HG02973 (cell line): ENCODE measurements at regions not wholly inside any gene's neighbourhood (a gene's known extent, or its start where the extent isn't known, plus 50 kb on each side); places are given as distances from the start of the nearest gene placed in this dataset.
"Not testable (repeated sequence)": the region's sequence is repeated elsewhere in the genome, so short reads cannot be mapped to it uniquely, and the experiment has no call there.

Source experiments
- ATAC-seq: cut with Tn5 transposase; IDR thresholded peaks from one replicate; pipeline ENCODE4 v1.9.1; 2021; ENCODE audit warnings: moderate library complexity; ENCODE audit not compliant: unreplicated experiment

DNA sequence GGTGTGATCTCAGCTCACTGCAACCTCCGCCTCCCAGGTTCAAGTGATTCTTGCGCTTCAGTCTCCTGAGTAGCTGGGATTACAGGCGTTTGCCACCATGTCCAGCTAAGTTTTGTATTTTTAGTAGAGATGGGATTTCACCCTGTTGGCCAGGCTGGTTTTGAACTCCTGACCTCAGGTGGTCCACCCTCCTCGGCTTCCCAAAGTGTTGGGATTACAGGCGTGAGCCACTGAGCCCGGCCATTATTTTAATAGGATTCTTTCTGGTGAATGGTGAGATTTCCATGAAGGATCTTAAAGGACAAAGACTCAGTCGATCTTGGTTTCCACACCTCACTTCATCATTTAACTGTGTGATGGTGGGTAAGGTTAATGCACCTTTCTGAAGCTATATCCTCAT, 183.8 kb upstream of the ZNF217 start:
- not testable (repeated sequence) for ATAC-seq

DNA sequence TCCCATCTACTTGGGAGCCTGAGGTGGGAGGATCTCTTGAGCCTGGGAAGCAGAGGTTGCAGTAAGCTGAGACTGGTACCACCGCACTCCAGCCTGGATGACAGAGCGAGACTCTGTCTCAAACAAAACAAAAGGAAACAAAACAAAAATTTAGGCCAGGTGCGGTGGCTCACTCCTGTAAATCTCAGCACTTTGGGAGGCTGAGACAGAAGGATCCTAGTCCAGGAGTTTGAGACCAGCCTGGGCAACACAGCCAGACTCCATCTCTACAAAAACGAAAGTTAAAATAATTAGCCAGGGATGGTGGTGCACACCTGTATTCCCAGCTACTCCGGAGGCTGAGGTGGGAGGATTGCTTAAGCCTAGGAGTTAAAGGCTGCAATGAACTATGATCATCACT, 183.2 kb upstream of the ZNF217 start:
- ATAC-seq = no peak

DNA sequence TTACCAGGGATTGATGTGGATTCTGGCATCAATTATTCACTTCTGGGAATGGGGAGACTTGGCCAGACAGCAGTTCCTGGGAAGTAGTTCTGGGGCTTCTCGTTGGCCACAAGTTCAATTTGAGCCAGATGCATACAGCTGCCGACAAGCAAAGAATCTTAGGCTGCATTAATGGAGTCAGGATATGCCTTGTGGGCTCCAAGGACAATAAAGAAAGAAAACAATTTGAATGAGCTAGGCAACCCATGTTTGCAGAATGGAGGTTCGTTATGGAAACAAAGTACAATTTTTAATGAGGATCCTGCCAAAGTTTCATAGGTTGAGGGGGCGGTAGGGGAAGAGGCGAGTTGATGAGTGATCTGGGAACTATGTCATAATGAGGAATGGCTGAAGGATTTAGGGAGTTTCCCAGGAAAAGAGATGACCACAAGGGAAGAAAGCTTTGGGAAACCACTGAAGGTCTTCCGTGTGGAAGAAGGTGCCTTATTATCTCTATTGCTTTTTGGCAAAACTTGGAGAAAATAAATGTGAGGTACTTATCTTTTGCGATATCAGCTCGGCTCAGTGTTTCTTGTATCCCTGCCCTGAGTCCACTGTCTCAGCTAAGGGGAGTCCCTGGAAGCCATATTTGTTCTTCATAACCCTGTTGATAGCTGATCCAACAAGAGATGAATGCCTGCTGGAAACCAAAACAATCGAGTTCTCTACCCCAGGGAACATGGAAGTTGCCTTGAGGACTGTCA, 181.0 kb upstream of the ZNF217 start:
- no peak for ATAC-seq

DNA sequence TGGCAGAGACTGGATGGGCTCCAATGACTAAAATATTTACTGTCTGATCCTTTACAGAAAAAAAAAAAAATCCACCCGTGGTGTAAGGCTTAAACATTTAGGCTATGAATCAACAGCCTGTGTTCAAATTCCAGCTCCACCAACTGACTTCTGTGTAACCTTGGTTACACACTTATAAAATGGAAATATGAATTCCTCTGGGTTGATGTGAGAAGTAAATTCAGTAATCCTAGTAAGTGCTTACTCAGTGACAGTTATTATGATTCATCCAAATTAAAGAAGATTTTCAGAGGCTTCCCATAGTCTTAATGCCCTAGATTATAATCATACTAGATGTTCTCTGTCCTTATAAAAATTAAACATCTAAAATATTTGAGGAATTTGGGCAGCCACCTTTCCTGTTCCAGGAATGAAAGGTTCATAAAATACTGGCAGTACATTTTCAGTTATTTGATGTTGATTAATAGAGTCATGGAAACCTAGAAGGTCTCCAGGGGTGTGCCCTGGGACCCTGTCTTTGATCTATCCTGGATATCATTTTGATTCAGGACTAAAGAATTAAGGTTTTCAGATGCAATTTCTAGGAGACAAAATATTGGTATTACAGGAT, 180.3 kb upstream of the ZNF217 start:
- ATAC-seq = no peak

DNA sequence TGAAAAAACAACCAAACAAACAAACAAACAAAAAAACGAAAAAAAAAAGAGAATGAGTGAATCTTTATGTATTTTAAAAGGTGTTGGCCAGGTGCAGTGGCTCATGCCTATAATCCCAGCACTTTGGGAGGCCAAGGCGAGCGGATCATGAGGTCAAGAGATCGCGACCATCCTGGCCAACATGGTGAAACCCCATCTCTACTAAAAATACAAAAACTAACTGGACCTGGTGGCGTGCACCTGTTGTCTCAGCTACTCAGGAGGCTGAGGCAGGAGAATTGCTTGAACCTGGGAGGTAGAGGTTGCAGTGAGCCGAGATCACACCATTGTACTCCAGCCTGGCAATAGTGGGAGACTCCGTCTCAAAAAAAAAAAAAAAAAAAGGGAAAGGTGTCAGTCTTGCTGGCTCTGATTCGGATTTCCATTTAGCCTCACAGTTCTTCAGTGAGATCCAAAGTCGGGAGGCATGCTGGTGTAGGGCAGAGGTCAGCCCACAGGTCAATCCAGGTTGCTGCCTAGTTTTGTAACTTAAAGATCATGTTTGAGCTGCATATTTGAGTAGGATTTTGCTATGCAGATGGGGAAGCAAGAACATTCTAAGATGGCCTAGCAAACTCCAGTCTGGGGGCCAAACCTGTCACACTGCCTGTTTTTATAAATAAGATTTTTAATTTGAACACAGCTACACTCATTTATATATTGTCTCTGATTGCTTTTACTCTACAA, 179.6 kb upstream of the ZNF217 start:
- not testable (repeated sequence) for ATAC-seq

DNA sequence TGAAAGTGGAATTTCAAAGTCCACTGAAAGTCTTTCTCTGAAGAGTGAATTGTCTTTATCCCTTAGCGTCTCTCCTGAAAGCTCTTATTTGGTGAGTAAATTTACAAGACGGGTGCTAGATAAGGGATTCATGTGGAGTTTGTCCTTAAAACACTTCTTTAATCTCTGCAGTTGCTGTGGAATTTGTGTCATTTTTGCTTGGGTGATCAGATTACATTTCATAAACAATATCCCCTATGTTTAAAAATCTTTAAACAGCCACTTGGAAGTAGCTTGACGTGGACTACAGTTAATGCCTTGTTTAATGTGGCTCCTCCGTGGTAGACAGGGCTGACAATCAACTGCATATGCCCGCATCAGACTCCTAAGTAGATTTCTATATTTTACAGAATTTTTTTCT, 175.4 kb upstream of the ZNF217 start:
- no peak for ATAC-seq

DNA sequence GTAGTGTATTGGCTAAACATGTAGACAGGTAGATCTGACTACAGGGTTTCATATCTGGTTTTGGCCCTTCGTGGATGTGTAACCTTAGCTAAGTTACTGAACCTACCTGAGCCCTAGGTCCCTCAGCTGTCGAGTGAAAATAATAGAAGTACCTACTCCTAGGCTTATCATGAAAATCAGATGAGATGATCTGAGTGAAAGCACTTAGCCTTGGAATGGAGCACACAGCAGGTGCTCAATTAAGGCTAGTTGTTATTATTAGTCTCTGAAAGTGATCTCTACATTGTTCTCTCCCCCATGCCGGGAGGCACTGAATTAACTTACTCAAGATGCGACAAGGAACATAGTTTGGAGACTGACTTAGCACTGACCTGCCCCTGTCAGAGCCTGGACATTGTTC, 174.7 kb upstream of the ZNF217 start:
- no peak for ATAC-seq

DNA sequence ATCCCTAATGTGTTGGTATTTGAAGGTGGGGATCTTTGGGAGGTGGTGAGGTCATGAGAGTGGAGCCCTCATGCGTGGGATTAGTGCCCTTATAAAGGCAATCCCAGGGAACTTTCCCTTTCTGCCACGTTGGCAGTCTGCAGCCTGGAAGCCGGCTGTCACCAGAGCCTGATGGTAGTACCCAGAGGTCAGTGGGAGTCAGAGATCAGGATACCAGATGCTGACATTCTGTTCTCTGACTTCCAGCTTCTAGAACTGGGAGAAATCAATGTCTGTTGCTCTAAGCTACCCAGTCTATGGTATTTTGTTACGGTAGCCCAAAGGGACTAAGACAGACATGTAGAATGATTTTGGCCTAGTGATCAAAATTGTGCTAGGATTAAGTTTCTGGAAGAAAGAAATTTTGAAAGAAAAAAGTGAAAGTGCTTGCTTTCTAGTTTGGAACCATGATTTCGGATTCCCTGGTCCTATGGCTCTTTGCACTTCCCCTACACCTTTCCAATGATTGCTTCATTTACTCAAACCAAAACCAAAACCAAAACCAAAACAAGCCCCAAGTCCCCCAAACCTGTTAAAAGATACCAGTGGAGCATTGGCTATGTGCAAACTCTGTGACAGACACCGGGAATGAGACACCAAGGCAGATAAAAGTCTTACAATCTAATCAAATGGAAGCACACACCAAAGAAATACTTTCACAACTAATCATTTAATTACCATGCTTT, 173.7 kb upstream of the ZNF217 start:
- ATAC-seq = no peak

DNA sequence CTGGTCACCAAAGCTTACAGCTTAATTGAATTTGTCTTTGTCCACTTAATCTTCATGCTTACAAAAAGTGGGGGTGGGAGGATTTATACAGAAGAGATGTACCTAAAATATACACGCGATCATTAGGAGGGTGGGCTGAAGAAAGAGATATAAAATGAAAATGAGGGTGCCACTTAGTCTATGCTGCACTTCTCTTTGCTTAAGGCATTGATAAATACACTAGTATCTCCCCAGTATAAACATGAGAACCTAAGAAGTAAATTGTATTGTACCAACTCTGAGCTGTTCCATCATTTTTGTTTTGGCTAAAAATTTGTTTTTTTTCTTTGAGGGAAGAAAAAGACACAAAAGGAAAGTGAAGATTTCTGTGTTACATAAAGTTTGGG, 170.8 kb upstream of the ZNF217 start:
- ATAC-seq = no peak

DNA sequence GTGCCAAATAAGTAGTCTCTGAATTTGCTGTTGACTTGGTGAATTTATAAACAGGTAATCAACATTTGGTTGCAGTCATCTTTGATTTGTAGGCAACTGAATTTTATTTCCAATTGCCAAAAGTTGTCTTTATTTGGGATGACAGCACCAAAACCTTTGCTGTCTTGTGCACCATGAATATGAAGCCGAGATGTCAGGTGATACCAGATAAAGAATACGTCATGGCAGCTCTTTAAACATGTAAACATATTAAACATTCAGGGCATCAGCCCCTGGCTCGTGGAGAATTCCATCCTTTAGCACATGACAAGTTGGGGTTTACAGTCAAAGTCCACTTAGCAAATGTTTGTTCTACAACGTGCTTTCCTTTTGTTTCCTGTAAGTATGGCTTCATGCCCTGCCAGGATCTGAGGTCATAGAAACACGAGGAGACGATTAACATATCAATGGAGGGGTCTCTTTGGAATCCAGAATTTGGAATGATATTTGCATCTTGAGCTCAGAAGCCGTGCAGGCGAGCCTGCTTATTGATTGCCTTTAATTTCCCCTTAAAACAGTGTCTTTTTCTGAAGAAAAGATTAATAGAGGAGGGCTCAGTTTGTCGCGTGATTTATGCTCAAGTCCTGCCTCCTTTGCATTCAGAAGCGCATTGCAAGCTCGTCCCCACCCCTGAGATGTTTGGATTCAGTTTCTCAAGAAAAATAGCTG, 170.2 kb upstream of the ZNF217 start:
- ATAC-seq = no peak

DNA sequence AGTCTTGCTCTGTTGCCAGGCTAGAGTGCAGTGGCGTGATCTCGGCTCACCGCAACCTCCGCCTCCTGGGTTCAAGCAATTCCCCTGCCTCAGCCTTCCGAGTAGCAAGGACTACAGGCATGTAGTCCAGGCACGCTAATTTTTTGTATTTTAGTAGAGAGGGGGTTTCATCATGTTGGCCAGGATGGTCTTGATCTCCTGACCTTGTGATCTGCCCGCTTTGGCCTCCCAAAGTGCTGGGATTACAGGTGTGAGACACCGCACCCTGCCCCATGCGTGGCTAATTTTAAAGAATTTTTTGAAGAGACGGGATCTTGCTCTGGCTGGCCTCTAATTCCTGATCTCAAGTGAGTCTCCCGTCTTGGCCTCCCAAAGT, 168.8 kb upstream of the ZNF217 start:
- not testable (repeated sequence) for ATAC-seq

DNA sequence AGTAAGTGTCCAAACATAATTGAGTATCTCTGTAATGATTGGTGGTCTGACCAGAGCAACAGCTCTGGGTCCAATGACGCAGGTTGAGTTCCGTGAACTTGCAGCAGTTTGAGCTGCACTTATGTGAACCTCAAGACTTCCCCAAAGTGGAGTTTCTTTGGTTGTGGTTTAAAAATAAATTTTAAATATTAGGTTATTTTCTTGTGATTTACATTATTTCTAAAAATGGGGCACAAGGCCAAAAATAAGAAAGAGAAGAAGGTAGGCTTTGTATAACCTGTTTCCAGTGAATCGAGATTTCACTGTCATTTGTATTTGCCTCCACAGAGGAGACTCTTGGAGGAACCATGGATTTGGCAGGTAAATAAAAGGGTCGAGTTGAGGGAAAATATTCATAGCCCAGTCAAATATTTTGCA, 166.4 kb upstream of the ZNF217 start:
- no peak for ATAC-seq

DNA sequence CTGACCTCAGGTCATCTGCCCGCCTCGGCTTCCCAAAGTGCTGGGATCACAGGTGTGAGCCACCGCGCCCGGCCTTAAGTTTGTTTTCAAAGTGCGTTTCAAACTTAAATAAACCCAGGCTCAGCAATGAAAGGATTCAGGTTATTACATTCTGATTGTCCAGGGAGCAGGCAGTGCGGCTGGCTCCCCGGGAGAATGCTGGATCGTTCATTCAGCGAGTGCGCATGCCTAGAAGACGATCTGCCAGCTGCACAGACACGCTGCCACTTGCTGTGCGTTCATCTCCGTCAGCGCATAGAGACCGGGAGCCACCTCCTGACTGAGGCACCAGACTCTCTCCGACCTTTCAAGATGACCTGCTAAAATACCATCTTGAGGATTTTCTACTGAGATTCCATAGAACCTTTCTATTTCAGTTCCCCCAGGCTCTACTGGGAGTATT, 163.9 kb upstream of the ZNF217 start:
- no peak for ATAC-seq

DNA sequence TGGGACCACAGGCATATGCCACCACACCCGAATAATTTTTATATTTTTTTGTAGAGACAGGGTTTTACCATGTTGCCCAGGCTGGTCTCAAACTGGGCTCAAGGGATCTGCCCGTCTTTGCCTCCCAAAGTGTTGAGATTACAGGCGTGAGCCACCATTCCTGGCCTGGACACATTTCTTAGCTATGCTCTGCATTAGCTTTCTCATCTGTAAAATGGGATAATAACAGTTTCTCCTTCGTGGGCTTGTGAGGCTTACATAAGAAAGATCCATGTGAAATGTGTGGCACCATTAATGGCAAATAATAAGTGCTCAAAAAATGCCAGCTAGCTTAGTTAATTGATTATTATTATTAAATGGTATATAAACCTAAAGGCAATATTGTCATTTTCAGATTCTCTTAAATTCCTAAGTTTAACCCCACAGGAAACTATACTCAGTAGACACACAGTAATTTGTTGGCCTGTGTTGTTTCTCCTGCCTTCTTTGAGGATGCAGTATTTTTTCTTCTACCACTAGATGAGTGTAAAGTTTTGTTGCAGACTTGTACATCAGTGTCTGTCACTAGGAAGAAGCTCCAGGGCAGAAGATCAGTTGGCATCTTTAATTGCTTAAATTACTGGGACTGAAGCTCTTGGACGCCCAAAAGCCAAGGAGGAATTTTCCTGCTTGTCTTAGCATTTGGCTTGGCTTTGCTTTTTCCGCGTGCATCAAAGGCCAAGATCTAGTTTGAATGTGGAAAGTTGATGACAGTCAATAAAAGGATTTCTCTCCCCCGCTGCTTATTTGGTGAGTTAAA, 162.3 kb upstream of the ZNF217 start:
- no peak for ATAC-seq

DNA sequence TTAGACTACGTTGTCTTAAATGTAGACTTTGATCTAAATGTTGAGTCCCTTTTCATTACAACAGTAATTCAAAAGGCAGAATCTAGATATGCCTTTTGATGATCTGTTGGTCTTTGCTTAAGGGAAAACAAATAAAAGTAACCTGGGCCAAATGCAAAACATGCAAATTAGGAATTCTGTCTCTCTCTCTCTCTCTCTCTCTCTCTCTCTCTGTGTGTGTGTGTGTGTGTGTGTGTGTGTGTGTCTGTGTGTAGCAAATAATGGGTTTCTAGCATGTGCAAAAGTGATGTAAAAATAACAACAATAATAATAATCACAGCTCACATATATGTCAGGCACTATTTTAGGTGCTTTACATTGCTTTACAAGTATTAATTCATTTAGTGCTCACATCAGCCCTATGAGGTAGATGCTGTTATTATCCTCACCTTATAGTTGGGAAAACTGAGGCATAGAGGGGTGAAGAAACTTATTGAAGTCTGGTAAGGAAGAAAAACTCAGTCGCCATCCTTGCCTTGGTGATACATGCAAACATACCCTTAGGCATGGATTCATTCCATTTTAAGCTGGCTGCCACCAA, 160.3 kb upstream of the ZNF217 start:
- no peak for ATAC-seq

DNA sequence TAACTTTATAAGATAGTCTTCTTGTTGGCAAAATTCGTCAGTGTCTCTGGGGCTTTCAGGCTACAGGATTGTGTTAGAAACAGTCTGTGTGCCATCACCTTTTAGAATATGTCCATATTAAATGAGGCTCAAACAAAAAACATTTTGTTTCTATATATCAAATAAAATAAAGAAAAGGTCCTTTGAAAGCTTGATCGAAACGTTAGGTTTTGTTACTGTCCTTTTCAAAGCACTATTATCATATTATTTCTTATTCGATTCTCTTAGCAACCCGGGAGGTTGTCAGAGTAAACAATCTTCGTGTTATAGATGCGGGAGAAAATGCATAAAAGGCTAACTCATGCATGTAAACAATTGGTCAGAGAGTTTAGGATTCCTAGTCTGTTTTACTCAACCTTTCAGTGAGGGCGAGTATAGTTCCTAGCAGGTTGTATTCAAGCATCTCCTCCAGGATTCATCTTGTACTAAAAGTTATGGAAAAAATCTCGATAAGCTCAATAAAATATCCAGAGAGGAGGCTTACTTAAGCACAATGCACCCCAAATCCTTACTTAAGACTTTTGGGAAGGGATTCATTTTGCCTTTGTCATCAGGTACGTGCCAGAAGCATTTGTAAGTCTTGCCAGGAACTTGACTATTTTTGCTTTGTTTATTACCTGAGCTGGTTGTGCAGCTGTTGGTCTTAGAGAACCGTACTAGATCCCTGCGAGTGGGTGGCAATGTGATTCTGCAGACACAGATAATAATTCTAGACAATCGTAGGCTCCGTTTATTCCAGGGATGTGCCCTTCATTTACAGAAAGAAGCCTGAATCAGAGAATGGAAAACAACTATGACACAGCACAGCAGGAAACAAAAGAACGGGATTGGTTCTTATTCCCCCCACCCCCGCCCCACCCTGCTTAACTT, 159.6 kb upstream of the ZNF217 start:
- ATAC-seq = no peak

DNA sequence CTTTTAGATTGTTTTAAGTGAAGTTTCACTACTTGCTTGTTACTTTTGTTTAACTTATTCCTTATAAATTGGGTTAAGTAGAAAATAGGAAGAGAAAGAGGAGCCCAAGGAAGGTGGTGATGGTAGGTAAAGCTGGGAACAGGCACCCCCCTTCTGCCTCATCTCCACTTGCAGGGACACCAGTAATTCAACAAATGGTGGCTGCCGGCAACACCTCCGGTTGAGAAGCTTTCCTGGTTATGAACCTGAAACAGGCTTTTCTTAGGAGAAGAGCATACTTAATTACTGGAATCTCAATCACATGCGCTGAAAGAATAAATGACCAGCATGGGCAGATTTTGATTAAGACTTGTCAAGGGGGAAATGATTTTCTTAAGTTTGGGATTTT, 158.9 kb upstream of the ZNF217 start:
- ATAC-seq = no peak

DNA sequence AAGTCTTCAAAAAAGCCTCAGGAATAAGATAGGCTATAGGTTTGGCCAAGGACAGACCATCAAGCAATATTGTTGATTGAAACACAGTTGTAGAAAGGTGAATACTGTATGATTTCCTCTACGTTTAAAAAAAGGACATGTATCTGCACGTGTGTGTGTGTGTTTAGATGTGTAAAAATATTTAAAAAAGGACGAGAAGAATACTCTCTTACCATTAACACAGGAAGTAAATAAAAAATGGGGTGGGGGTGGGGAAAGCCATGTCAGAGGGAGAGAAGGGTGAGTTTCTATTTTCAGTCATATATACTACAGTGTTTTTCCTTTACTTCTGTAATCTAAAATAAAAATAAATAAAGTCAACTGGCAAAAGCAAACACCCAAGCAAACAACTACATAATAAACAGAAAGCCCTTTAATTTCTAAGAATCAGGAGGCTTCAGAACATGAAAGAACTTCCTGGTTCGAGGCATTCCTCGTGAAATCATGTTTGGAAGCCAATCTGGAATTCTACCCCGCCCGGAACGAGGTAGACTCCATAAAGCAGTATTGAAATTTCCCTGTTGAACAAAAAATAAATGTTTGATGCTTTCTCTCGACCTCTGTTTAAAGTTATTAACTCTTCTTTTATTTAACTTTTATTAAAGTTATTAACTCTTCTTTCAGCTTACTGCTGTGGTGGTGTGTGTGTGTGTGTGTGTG, 158.1 kb upstream of the ZNF217 start:
- no peak for ATAC-seq
